HG03039 (cell line): ENCODE measurements at regions not wholly inside any gene's neighbourhood (a gene's known extent, or its start where the extent isn't known, plus 50 kb on each side); places are given as distances from the start of the nearest gene placed in this dataset.
"Not testable (repeated sequence)": the region's sequence is repeated elsewhere in the genome, so short reads cannot be mapped to it uniquely, and the experiment has no call there.

Experiments
- ATAC-seq: cut with Tn5 transposase; IDR thresholded peaks from one replicate; pipeline ENCODE4 v1.9.1; 2021; ENCODE audit warnings: mild to moderate bottlenecking, moderate library complexity; ENCODE audit not compliant: unreplicated experiment

DNA sequence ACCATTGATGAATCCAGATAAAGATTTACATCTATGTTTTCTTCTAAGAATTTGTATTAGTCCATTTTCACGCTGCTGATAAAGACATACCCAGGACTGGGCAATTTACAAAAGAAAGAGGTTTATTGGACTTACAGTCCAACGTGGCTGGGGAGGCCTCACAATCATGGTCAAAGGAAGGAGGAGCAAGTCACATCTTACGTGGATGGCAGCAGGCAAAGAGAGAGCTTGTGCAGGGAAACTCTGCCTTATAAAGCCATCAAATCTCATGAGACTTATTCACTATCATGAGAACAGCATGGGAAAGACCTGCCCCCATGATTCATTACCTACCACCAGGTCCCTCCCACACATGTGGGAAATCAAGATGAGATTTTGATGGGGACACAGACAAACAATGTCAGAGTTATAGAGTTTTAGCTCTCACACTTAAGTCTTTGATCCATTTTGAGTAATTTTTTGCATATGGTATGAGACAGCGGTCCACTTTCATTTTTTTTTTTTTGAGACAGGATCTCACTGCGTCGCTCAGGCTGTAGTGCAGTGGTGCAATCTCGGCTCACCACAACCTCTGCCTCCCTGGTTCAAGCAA, 53.5 kb upstream of the JADE2 start:
- ATAC-seq, result not testable (repeated sequence)

- ATAC-seq, result no peak
These were observed 56.5 kb upstream of the JADE2 start for GRCh38 chr5:134468921-134469400.

- no peak for ATAC-seq
These were observed 55.5 kb upstream of the CDKN2AIPNL start for GRCh38 chr5:134467231-134467630.

DNA sequence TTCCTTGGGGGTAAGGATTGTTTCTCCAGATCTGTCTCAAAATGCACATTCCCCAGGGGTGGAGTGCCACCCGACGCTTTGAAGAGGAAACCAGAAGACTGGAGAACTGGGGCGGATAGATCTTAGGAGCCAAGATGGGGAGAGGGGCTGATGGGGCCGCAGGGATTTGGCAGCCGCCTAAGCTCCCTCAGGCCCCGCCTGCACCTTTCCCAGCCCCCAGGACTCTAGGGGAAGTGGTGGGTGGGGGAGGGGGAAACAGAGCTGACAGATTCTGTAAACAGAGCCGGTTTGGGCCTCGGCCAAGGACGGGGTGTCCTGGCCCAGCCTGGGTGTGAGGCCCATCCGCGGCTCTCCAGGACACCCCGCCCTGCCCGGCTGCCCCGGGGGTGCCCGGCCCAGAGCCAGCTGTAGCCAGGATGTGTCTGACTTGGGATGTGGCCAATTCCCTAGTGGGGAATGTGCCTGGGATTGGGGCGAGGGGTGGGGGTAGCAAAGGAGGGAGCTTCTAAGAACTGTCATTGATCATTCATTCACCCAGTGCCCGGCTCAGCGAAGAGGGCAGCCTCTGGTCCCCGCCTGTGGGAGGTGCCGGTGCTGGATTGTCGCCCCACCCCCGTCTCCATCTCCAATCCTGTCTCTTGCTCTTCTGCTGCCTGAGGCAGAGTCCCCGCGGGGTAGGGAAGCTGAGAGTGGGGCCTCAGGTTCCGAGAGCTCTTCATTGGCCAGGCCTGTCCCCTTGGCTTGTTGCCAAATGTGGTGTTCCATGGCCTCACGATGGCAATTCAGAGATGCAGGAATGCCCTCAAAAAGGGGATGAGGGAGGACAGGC, 54.8 kb upstream of the CDKN2AIPNL start:
- peak; percentile 17 for ATAC-seq

- peak; percentile 67 for ATAC-seq
These were observed 54.1 kb upstream of the CDKN2AIPNL start for GRCh38 chr5:134465816-134466240.

DNA sequence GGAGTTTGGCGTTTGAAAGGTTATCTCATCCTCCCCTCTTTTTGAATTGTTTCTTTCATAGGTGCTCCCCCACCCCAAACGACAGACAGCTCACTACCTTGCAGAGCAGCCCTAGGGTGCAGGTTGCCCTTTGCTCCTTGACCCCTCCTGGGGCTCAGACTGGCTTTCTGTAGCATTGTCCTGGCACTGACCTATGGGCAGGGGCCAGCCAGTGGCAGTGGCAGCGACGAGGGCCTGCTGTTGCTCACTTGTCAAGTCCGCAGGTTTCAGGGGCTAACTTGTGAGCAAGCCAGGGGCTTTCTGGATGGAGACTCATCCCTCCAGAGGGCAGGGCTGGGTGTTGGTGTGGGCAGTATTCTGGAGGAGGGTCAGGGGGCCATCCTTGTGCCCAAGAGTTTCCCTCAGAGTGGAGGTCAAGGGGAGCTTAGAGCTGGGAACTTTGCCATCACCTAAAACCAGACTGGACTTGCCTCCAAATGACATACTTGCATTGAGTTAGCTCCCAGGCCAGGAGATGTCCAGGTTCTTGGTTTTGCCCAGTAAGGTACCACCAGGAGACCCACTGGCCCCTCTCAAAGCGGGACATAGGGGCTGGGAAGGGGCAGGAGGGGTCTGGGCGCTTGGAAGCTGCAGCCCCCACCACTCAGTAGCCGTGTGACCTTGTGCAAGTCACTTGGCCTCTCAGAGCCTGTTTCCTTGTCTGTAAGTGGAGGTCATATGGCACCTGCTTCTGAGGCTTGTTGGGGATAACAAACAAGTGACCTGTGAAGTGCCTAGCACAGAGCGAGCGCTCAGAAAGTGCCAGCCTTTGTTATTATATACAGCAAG, 53.5 kb upstream of the CDKN2AIPNL start:
- no peak for ATAC-seq

GRCh38 chr5:134463991-134464760, 52.5 kb upstream of the CDKN2AIPNL start:
- no peak for ATAC-seq

DNA sequence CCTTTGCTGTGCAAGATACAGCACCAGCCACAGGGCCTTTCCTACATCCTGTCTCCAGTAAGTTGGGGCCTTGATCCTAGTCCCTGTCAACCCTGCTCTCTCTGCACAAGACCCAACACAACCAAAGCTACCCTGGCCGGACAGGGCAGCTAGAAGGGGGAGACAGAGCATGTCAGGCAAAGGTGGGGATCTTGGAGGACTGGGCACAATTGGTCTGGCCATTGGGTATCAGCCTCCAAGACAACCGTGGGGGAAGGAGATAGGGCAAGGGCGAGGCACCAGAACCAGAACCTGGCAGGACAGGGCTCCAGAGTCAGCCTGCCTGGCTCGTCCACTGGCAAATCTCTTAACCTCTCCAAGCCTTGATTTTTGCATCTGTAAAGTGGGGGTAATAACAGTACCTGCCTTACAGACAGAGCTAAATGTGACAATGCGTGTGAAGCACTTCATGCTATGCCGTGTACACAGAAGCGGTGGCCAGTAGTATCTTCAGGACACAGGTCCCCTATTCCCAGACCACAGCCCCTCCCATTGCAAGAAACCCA, 51.6 kb upstream of the CDKN2AIPNL start:
- ATAC-seq, result no peak

DNA sequence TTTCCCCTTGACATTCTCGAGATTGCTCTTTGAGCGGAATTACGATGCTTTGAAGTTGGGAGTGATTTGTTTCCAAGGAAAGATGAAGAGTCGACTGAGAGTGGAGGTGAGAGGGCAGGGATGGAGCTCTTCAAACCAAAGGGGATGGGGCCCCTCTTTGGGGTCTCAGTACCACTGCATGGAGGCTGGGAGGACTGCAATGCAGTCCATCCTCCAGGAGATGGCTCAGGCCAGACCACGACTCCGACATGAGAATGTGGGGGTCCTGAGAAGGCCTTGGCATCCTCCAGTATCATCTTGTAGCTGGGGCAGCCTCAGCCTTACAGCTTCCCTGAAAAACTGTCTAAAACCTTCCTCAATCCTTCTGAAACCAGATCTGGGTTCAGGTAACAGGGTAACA, 51.1 kb upstream of the CDKN2AIPNL start:
- no peak for ATAC-seq

DNA sequence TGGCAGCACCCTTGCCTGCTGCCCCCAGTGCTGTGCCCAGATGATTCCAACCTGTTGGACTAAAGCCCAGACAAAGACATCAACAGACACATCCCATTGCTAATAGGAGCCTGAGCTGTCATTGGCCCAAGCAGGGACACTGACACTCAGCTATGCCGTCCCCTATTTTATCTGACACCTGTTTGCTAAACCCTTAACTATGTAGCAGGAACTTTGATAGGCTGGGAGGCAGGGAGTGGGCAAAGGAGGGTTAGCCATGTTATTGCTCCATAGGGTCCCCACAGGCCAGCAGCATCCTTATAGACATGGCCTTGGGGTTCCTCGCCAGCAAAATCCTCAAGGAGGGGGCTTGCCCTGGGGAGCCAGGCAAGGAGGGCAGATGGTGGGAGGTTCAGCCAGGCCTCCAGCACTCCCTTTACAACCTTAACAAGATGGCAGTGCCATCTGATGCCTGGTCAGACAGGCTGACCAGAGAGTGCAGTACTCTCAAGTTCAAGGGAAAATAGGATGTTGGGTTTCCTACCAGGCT, 50.4 kb upstream of the CDKN2AIPNL start:
- ATAC-seq, result no peak
